AG10803 (cell line): ENCODE measurements at regions not wholly inside any gene's neighbourhood (a gene's known extent, or its start where the extent isn't known, plus 50 kb on each side); places are given as distances from the start of the nearest gene placed in this dataset.
A peak's percentile ranks its signal among the peaks of the same experiment; 100 is the strongest.

ENCODE experiments used
- DNase-seq: peaks from one replicate; pipeline ENCODE4 v3.0.0; 2010; ENCODE audit warnings: low read depth
- H3K4me3 ChIP-seq: 2 replicates; pipeline ENCODE4 v1.5.1; 2011; ENCODE audit warnings: mild to moderate bottlenecking, low read length, control low read depth
- CTCF ChIP-seq: conservative IDR thresholded peaks from 2 replicates; pipeline ENCODE4 v1.5.1; 2011; ENCODE audit warnings: mild to moderate bottlenecking, low read length, control low read depth, inconsistent platforms

GRCh38 chr7:22962775-22963350 is 51.1 kb downstream of the HYCC1 start:
- TF ChIP-seq CTCF: no peak
- no peak for DNase-seq
- no peak overlapping the region for H3K4me3 ChIP-seq

- no peak overlapping the region for H3K4me3 ChIP-seq
- DNase-seq: no peak
- TF ChIP-seq CTCF: no peak
Observed at GRCh38 chr7:22958742-22959141, 55.2 kb downstream of the HYCC1 start.

- no peak for TF ChIP-seq CTCF
- H3K4me3 ChIP-seq: no peak overlapping the region
- no peak for DNase-seq
Observed at GRCh38 chr7:22954251-22954650, 59.7 kb downstream of the HYCC1 start.

- no peak for TF ChIP-seq CTCF
- no peak for DNase-seq
- H3K4me3 ChIP-seq: no peak overlapping the region
Observed at GRCh38 chr7:22952306-22953015, 61.5 kb downstream of the HYCC1 start.

- H3K4me3 ChIP-seq: no peak overlapping the region
- TF ChIP-seq CTCF: peak; percentile 34
- no peak for DNase-seq
Observed at GRCh38 chr7:22949944-22950343, 64.0 kb downstream of the HYCC1 start.

- no peak for TF ChIP-seq CTCF
- H3K4me3 ChIP-seq: no peak overlapping the region
- no peak for DNase-seq
Observed at GRCh38 chr7:22949221-22949620, 64.7 kb downstream of the HYCC1 start.

GRCh38 chr7:22948770-22949169 is 65.2 kb downstream of the HYCC1 start:
- no peak for TF ChIP-seq CTCF
- DNase-seq: no peak
- no peak overlapping the region for H3K4me3 ChIP-seq
